Peyer's patch (tissue), 4 donors: ENCODE measurements at regions not wholly inside any gene's neighbourhood (a gene's known extent, or its start where the extent isn't known, plus 50 kb on each side); places are given as distances from the start of the nearest gene placed in this dataset.

Source experiments
- DNase-seq, 3 donors: peaks; one replicate each; pipeline ENCODE4 v3.0.0-alpha.2; 2017 to 2019
- H3K27ac ChIP-seq, 4 donors: fragments of 200-600 bp; sonication (generic); one replicate each; pipeline ENCODE4 v1.5.1; 2016 to 2019
- H3K27me3 ChIP-seq, 2 donors: fragments of 200-600 bp; sonication (generic); one replicate each; pipeline ENCODE4 v1.5.1; 2019
- H3K36me3 ChIP-seq, 3 donors: fragments of 200-600 bp; sonication (generic); one replicate each; pipeline ENCODE4 v1.5.1; 2016 to 2019
- H3K4me1 ChIP-seq, 4 donors: fragments of 200-600 bp; sonication (generic); one replicate each; pipeline ENCODE4 v1.5.1; 2016 to 2019
- H3K4me3 ChIP-seq, 4 donors: fragments of 200-600 bp; sonication (generic); 1 replicate in 3 of 4; 2 replicates in 1 of 4; pipeline ENCODE4 v1.5.1; 2016 to 2019; ENCODE audit warnings: mild to moderate bottlenecking in 1 of 4
- H3K9me3 ChIP-seq, 4 donors: fragments of 200-600 bp; sonication (generic); one replicate each; pipeline ENCODE4 v1.5.1; 2016 to 2019; ENCODE audit warnings: mild to moderate bottlenecking in 1 of 4
- CTCF ChIP-seq, 6 experiments: fragments of 450-650 bp in 4 of 6; fragments of 200-600 bp in 2 of 6; sonication (generic) in 1 of 6; IDR thresholded peaks; one replicate each; pipeline ENCODE4 v1.5.1; 2017 to 2019; ENCODE audit warnings: antibody characterized with exemption in 6 of 6, mild to moderate bottlenecking in 3 of 6, moderate library complexity in 1 of 6
- POLR2A ChIP-seq, 2 donors: fragments of 450-650 bp; IDR thresholded peaks; one replicate each; pipeline ENCODE4 v1.5.1; 2017; ENCODE audit warnings: antibody characterized with exemption in 2 of 2, mild to moderate bottlenecking in 2 of 2, moderate library complexity in 2 of 2

DNA sequence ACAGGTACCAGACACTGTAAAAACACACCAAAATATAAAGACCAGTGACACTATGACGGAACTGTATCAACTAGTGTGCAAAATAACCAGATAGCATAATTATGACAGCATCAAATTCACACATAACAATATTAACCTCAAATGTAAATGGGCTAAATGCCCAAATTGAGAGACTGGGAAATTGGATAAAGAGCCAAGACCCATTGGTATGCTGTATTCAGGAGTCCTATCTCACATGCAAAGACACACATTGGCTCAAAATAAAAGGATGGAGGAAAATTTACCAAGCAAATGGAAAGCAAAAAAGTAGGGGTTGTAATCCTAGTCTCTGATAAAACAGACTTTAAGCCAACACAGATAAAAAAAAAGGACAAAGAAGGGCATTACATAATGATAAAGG lies 416.3 kb upstream of the ZNF608 start:
- H3K9me3 ChIP-seq = no peaks in the 10 kb centered on the region
- H3K4me3 ChIP-seq = no peak overlapping the region
- no peaks in the 10 kb centered on the region for H3K27me3 ChIP-seq
- DNase-seq = no peak
- TF ChIP-seq CTCF (IDR thresholded peaks at IDR 0.05) = no peak
- TF ChIP-seq POLR2A (IDR thresholded peaks at IDR 0.05) = no peak
- H3K36me3 ChIP-seq = no peaks in the 10 kb centered on the region
- H3K27ac ChIP-seq = no peak overlapping the region
- no peaks in the 10 kb centered on the region for H3K4me1 ChIP-seq

DNA sequence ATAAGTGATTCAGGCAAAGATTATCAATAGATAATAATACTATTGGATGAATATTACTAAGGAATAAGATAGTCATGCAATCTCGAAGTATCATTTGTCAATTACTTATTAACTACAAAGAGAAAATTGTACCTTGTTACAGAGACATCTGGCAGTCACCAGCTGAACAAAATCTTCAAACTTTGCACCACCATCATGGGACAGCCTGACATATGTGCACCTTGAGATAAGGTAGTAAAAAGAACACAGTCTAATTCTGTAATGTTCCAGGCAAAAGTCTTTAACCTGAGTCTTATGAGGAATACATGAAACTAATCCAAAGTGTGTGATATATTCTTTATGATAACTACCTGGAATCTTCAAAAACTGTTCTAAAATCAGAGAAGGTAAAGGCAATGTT lies 423.0 kb upstream of the ZNF608 start:
- no peak overlapping the region for H3K27ac ChIP-seq

GRCh38 chr5:125171641-125172040 lies 425.2 kb upstream of the ZNF608 start:
- Histone ChIP-seq H3K4me1 (no peaks in the 10 kb centered on the region), H3K9me3 (no peaks in the 10 kb centered on the region), H3K27me3 (no peaks in the 10 kb centered on the region), H3K4me3 (no peak overlapping the region), H3K36me3 (no peaks in the 10 kb centered on the region), H3K27ac (no peak overlapping the region)
- TF ChIP-seq POLR2A (IDR thresholded peaks at IDR 0.05) = no peak
- no peak for TF ChIP-seq CTCF (IDR thresholded peaks at IDR 0.05)
- no peak for DNase-seq

More for the DNA sequence above, 423.0 kb upstream of the ZNF608 start:
- H3K4me1 ChIP-seq = no peaks in the 10 kb centered on the region
- no peaks in the 10 kb centered on the region for H3K36me3 ChIP-seq
- no peaks in the 10 kb centered on the region for H3K9me3 ChIP-seq
- H3K4me3 ChIP-seq = no peak overlapping the region
- no peak for DNase-seq
- no peaks in the 10 kb centered on the region for H3K27me3 ChIP-seq
- no peak for TF ChIP-seq POLR2A (IDR thresholded peaks at IDR 0.05)
- no peak for TF ChIP-seq CTCF (IDR thresholded peaks at IDR 0.05)

- H3K4me1 ChIP-seq = no peaks in the 10 kb centered on the region
These were observed 429.0 kb upstream of the ZNF608 start for GRCh38 chr5:125175348-125176004.

DNA sequence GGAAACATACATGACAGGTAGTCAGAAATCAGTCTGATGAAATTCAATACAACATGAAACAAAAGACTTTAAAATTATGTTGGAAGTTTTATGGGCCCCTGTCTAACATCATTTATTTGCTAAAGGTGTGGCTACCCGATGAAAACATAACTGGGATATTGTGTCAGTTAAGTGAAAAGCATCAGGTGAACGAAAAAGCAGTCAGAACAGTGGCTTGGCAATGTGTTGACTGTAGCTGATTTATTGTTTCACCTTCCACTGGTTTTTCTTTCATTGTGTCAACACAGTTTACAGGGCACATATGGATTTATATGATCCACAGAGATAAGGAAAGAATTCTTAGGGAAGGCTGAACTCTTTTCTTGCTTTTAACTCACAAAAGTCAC lies 429.6 kb upstream of the ZNF608 start:
- no peak overlapping the region for H3K4me3 ChIP-seq
- no peak overlapping the region for H3K27ac ChIP-seq
- H3K36me3 ChIP-seq = no peaks in the 10 kb centered on the region
- H3K4me1 ChIP-seq = no peaks in the 10 kb centered on the region
- no peaks in the 10 kb centered on the region for H3K27me3 ChIP-seq
- no peak for DNase-seq
- TF ChIP-seq CTCF (IDR thresholded peaks at IDR 0.05) (no peak), POLR2A (IDR thresholded peaks at IDR 0.05) (no peak)
- H3K9me3 ChIP-seq = no peaks in the 10 kb centered on the region

More at GRCh38 chr5:125175348-125176004, 429.0 kb upstream of the ZNF608 start:
- H3K27me3 ChIP-seq = no peaks in the 10 kb centered on the region
- H3K9me3 ChIP-seq = no peaks in the 10 kb centered on the region
- H3K4me3 ChIP-seq = no peak overlapping the region
- H3K27ac ChIP-seq = no peak overlapping the region
- no peaks in the 10 kb centered on the region for H3K36me3 ChIP-seq
- no peak for TF ChIP-seq POLR2A (IDR thresholded peaks at IDR 0.05)
- no peak for TF ChIP-seq CTCF (IDR thresholded peaks at IDR 0.05)
- DNase-seq = no peak

GRCh38 chr5:125177340-125177739 lies 430.9 kb upstream of the ZNF608 start:
- TF ChIP-seq POLR2A (IDR thresholded peaks at IDR 0.05) = no peak
- no peak for TF ChIP-seq CTCF (IDR thresholded peaks at IDR 0.05)
- DNase-seq = no peak
- Histone ChIP-seq H3K4me1 (no peaks in the 10 kb centered on the region), H3K27ac (no peak overlapping the region), H3K36me3 (no peaks in the 10 kb centered on the region), H3K27me3 (no peaks in the 10 kb centered on the region), H3K9me3 (no peaks in the 10 kb centered on the region), H3K4me3 (no peak overlapping the region)
